WI38 (cell line): ENCODE measurements at regions not wholly inside any gene's neighbourhood (a gene's known extent, or its start where the extent isn't known, plus 50 kb on each side); places are given as distances from the start of the nearest gene placed in this dataset.

Experiments
- H3K4me3 ChIP-seq: 2 replicates; pipeline ENCODE4 v1.5.1; 2011; ENCODE audit warnings: low read depth, mild to moderate bottlenecking, control low read depth, low read length
- CTCF ChIP-seq: IDR thresholded peaks from 2 replicates; pipeline ENCODE4 v1.5.1; 2012; ENCODE audit warnings: low read depth, mild to moderate bottlenecking, control low read depth, low read length

GRCh38 chr3:115533218-115533617 lies 90.1 kb upstream of the GAP43 start:
- no peak for TF ChIP-seq CTCF
- H3K4me3 ChIP-seq = no peak overlapping the region

GRCh38 chr3:115536171-115536570 lies 87.1 kb upstream of the GAP43 start:
- no peak for TF ChIP-seq CTCF

GRCh38 chr3:115537669-115538068 lies 85.6 kb upstream of the GAP43 start:
- TF ChIP-seq CTCF = no peak
- H3K4me3 ChIP-seq = no peak overlapping the region

More at GRCh38 chr3:115536171-115536570, 87.1 kb upstream of the GAP43 start:
- H3K4me3 ChIP-seq = no peak overlapping the region

- no peak for TF ChIP-seq CTCF
- H3K4me3 ChIP-seq = no peak overlapping the region
These were observed 76.1 kb upstream of the GAP43 start for GRCh38 chr3:115547207-115547606.

GRCh38 chr3:115548611-115549010 lies 74.7 kb upstream of the GAP43 start:
- H3K4me3 ChIP-seq = no peak overlapping the region
- TF ChIP-seq CTCF = no peak

GRCh38 chr3:115549071-115549470 lies 74.2 kb upstream of the GAP43 start:
- TF ChIP-seq CTCF = no peak

GRCh38 chr3:115550285-115550761 lies 73.0 kb upstream of the GAP43 start:
- TF ChIP-seq CTCF = no peak

More at GRCh38 chr3:115549071-115549470, 74.2 kb upstream of the GAP43 start:
- H3K4me3 ChIP-seq = no peak overlapping the region

More at GRCh38 chr3:115550285-115550761, 73.0 kb upstream of the GAP43 start:
- H3K4me3 ChIP-seq = no peak overlapping the region
